ENCODE measurements at regions not wholly inside any gene's neighbourhood (a gene's known extent, or its start where the extent isn't known, plus 50 kb on each side); places are given as distances from the start of the nearest gene placed in this dataset.

DNA sequence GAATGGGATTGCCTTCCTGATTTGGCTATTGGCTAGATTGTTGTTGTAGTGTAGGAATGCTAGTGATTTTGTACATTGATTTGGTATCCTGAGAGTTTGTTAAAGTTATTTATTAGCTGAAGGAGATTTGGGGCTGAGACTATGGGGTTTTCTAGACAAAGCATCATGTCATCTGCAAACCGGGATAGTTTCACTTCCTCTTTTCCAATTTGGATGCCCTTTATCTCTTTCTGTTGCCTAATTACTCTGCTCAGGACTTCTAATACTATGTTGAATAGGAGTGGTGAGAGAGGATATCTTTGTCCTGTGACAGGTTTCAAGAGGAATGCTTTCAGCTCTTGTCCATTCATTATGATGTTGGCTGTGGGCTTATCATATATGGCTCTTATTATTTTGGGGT is 265.7 kb upstream of the MGAT4C start:
- H3K4me3 Mint-ChIP-seq = no peak overlapping the region
- H3K36me3 ChIP-seq (replicated peaks in 1 of 2; ENCODE audit: control extremely low read depth in 1 of 2, control insufficient read depth in 1 of 2, extremely low read depth in 1 of 2, insufficient read depth in 2 of 2, low read length in 1 of 2) = no peaks in the 10 kb centered on the region
- DNase-seq (no peak), ATAC-seq (ENCODE audit: low read depth) (no peak)
- no peak overlapping the region for H3K9ac ChIP-seq (ENCODE audit: low read length)
- no peaks in the 10 kb centered on the region for H3K4me1 Mint-ChIP-seq
- H3K27me3 Mint-ChIP-seq = no peaks in the 10 kb centered on the region
- intact Hi-C loops (cut with micrococcal nuclease) = no loop called here
- H3K4me2 ChIP-seq (replicated peaks; ENCODE audit: low read depth, low read length, poor library complexity, severe bottlenecking) = no peak overlapping the region
- TF ChIP-seq, protein P1, sequence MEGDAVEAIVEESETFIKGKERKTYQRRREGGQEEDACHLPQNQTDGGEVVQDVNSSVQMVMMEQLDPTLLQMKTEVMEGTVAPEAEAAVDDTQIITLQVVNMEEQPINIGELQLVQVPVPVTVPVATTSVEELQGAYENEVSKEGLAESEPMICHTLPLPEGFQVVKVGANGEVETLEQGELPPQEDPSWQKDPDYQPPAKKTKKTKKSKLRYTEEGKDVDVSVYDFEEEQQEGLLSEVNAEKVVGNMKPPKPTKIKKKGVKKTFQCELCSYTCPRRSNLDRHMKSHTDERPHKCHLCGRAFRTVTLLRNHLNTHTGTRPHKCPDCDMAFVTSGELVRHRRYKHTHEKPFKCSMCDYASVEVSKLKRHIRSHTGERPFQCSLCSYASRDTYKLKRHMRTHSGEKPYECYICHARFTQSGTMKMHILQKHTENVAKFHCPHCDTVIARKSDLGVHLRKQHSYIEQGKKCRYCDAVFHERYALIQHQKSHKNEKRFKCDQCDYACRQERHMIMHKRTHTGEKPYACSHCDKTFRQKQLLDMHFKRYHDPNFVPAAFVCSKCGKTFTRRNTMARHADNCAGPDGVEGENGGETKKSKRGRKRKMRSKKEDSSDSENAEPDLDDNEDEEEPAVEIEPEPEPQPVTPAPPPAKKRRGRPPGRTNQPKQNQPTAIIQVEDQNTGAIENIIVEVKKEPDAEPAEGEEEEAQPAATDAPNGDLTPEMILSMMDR (IDR thresholded peaks at IDR 0.05) = no peak
- H3K27me3 ChIP-seq (replicated peaks in 1 of 4; ENCODE audit: control extremely low read depth in 1 of 4, control insufficient read depth in 3 of 4, insufficient read depth in 4 of 4, low read length in 3 of 4) = no peaks in the 10 kb centered on the region
- no peak overlapping the region for H3K27ac Mint-ChIP-seq
- no peak overlapping the region for H3K27ac ChIP-seq (ENCODE audit: low read length in 2 of 2)
- POLR2A ChIA-PET = no interaction called here
- no peak overlapping the region for H2AFZ ChIP-seq (ENCODE audit: insufficient read depth, low read depth, low read length, poor library complexity, severe bottlenecking)
- no peaks in the 10 kb centered on the region for H3K79me2 ChIP-seq (ENCODE audit: control insufficient read depth, insufficient read depth, low read length)
- no peaks in the 10 kb centered on the region for H3K4me1 ChIP-seq (ENCODE audit: control insufficient read depth in 2 of 2, insufficient read depth in 2 of 2, low read length in 2 of 2)
- peaks cover 0 to 14% (median 0%) of the 10 kb centered on the region in 3 donors for H3K9me3 ChIP-seq (ENCODE audit: control extremely low read depth in 1 of 3, control insufficient read depth in 2 of 3, insufficient read depth in 1 of 3, low read length in 2 of 3)
- no peaks in the 10 kb centered on the region for H4K20me1 ChIP-seq (ENCODE audit: control insufficient read depth, insufficient read depth, low read length, poor library complexity, severe bottlenecking)
- CTCF ChIA-PET = no interaction called here
- peaks cover 2% of the 10 kb centered on the region for H3K9me3 Mint-ChIP-seq (ENCODE audit: insufficient read depth)
- no peak overlapping the region for H3K4me3 ChIP-seq (ENCODE audit: control extremely low read depth in 1 of 5, extremely low read depth in 1 of 5, insufficient read depth in 1 of 5, low read depth in 2 of 5, low read length in 4 of 5)
- WGBS (ENCODE audit: insufficient coverage) = no CpG with 5 or more reads among the region's 1 CpG

DNA sequence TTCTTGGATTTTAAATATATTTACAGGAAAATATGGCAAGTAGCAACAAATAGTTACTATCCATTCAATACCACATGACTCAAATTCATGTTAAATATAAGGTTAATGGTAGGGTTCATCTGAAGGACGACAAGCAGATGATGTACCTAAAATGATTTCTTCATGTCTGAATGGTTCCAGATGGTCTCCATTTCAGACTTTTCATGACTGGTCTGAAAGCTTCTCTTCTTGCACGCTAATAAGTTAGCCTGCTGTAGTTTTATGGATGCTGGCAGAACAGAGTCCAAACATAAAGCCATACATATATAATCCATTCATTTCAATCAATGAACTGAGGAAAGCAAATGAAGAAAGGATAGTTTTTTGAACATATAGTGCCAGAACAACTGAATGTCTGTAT is 257.0 kb upstream of the MGAT4C start:
- no peaks in the 10 kb centered on the region for H3K27me3 Mint-ChIP-seq
- H3K79me2 ChIP-seq (ENCODE audit: control insufficient read depth, insufficient read depth, low read length) = no peaks in the 10 kb centered on the region
- H3K4me2 ChIP-seq (replicated peaks; ENCODE audit: low read depth, low read length, poor library complexity, severe bottlenecking) = no peak overlapping the region
- H4K20me1 ChIP-seq (ENCODE audit: control insufficient read depth, insufficient read depth, low read length, poor library complexity, severe bottlenecking) = no peaks in the 10 kb centered on the region
- POLR2A ChIA-PET = no interaction called here
- DNase-seq = no peak
- ATAC-seq (ENCODE audit: low read depth) = no peak
- no peaks in the 10 kb centered on the region for H3K9me3 Mint-ChIP-seq (ENCODE audit: insufficient read depth)
- peaks cover 0 to 2% of the 10 kb centered on the region in 2 donors for H3K4me1 ChIP-seq (ENCODE audit: control insufficient read depth in 2 of 2, insufficient read depth in 2 of 2, low read length in 2 of 2)
- CTCF ChIA-PET = no interaction called here
- intact Hi-C loops (cut with micrococcal nuclease) = no loop called here
- H3K27ac Mint-ChIP-seq = no peak overlapping the region
- H2AFZ ChIP-seq (ENCODE audit: insufficient read depth, low read depth, low read length, poor library complexity, severe bottlenecking) = no peak overlapping the region
- H3K36me3 ChIP-seq (replicated peaks in 1 of 2; ENCODE audit: control extremely low read depth in 1 of 2, control insufficient read depth in 1 of 2, extremely low read depth in 1 of 2, insufficient read depth in 2 of 2, low read length in 1 of 2) = no peaks in the 10 kb centered on the region
- no peak overlapping the region for H3K9ac ChIP-seq (ENCODE audit: low read length)
- peaks cover 6% of the 10 kb centered on the region for H3K4me1 Mint-ChIP-seq
- WGBS (ENCODE audit: insufficient coverage) = no CpG with 5 or more reads among the region's 2 CpGs
- H3K4me3 ChIP-seq (ENCODE audit: control extremely low read depth in 1 of 5, extremely low read depth in 1 of 5, insufficient read depth in 1 of 5, low read depth in 2 of 5, low read length in 4 of 5) = no peak overlapping the region
- H3K9me3 ChIP-seq (ENCODE audit: control extremely low read depth in 1 of 3, control insufficient read depth in 2 of 3, insufficient read depth in 1 of 3, low read length in 2 of 3) = no peaks in the 10 kb centered on the region
- TF ChIP-seq EZH2 (IDR thresholded peaks at IDR 0.05; ENCODE audit: borderline replicate concordance, insufficient read depth, low read depth, low read length, poor library complexity, severe bottlenecking) = no peak
- TF ChIP-seq, protein P1 (IDR thresholded peaks at IDR 0.05) = no peak
- H3K27me3 ChIP-seq (replicated peaks in 1 of 4; ENCODE audit: control extremely low read depth in 1 of 4, control insufficient read depth in 3 of 4, insufficient read depth in 4 of 4, low read length in 3 of 4) = no peaks in the 10 kb centered on the region
- H3K4me3 Mint-ChIP-seq = no peak overlapping the region
- H3K27ac ChIP-seq (ENCODE audit: low read length in 2 of 2) = no peak overlapping the region

Data from B cell (primary cell).